ENCODE measurements at regions not wholly inside any gene's neighbourhood (a gene's known extent, or its start where the extent isn't known, plus 50 kb on each side); places are given as distances from the start of the nearest gene placed in this dataset.

DNA sequence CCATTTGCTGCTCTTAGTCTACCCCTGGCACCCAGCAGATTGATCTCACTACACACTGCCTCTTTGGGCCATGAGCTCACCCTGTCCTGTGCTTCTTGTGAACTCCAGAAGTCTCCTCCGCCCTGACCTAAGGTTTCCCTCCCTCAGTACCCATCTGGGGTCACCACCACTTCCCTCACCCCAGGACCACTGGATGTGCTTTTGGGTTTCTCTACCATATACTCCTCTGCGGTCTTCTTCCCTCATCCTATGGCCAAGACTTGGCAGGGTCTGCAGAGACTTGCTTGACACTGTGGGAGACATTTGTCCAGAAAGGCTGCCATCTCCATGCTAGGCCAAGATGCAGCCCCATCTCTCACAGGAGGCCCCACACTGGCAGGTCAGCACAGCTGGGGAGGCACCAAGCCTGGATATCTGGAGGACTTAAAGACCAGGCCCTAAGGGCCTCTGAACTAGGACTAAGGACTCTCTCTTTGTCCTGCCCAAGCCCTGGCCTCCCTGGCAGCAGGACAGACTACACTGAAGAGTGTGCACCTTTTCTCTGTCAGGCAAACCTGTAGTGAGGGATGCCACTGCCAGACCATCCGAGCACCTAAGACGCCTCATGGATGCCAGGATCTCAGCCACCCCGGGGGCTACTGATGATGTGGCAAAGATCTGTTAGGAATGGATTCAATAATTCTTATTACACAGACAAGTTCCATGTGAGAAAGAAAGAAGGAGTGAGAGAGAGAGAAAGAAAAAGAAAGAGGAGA lies 134.6 kb downstream of the ZNF467 start:
- TF ChIP-seq, protein P1, sequence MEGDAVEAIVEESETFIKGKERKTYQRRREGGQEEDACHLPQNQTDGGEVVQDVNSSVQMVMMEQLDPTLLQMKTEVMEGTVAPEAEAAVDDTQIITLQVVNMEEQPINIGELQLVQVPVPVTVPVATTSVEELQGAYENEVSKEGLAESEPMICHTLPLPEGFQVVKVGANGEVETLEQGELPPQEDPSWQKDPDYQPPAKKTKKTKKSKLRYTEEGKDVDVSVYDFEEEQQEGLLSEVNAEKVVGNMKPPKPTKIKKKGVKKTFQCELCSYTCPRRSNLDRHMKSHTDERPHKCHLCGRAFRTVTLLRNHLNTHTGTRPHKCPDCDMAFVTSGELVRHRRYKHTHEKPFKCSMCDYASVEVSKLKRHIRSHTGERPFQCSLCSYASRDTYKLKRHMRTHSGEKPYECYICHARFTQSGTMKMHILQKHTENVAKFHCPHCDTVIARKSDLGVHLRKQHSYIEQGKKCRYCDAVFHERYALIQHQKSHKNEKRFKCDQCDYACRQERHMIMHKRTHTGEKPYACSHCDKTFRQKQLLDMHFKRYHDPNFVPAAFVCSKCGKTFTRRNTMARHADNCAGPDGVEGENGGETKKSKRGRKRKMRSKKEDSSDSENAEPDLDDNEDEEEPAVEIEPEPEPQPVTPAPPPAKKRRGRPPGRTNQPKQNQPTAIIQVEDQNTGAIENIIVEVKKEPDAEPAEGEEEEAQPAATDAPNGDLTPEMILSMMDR (IDR thresholded peaks at IDR 0.05), result no peak
- H3K27me3 ChIP-seq (ENCODE audit: control insufficient read depth in 2 of 2, insufficient read depth in 2 of 2, low read length in 2 of 2), result no peaks in the 10 kb centered on the region
- H3K4me1 Mint-ChIP-seq, result no peaks in the 10 kb centered on the region
- peaks cover 7 to 10% (median 9%) of the 10 kb centered on the region in 3 donors for H3K27me3 Mint-ChIP-seq (ENCODE audit: low read depth in 3 of 3)
- H3K4me1 ChIP-seq (ENCODE audit: control insufficient read depth in 1 of 2, insufficient read depth in 2 of 2, low read length in 2 of 2), result no peaks in the 10 kb centered on the region
- H2AFZ ChIP-seq (ENCODE audit: insufficient read depth, low read depth, low read length, poor library complexity, severe bottlenecking), result no peak overlapping the region
- intact Hi-C loops (cut with micrococcal nuclease), result no loop called here
- DNase-seq, result no peak
- H3K36me3 ChIP-seq (replicated peaks in 1 of 2; ENCODE audit: control insufficient read depth in 1 of 2, insufficient read depth in 2 of 2, low read length in 2 of 2), result no peaks in the 10 kb centered on the region
- H3K36me3 Mint-ChIP-seq, result no peaks in the 10 kb centered on the region
- H3K27ac ChIP-seq (ENCODE audit: low read depth in 1 of 2, low read length in 2 of 2), result no peak overlapping the region
- H3K9me3 Mint-ChIP-seq, result peaks cover 0 to 3% (median 0%) of the 10 kb centered on the region in 7 donors
- no peak overlapping the region for H3K9ac ChIP-seq (ENCODE audit: insufficient read depth, low read length, poor library complexity, severe bottlenecking)
- WGBS (ENCODE audit: insufficient coverage), result 100% methylated on average over 2 of the region's 5 CpGs
- H3K9me3 ChIP-seq (replicated peaks in 1 of 2; ENCODE audit: control insufficient read depth in 1 of 2, insufficient read depth in 1 of 2, low read length in 2 of 2), result no peaks in the 10 kb centered on the region
- no peak overlapping the region for H3K4me3 Mint-ChIP-seq
- H4K20me1 ChIP-seq (ENCODE audit: insufficient read depth, low read length), result no peaks in the 10 kb centered on the region
- no peak overlapping the region for H3K4me2 ChIP-seq (replicated peaks; ENCODE audit: extremely low read depth, low read length, poor library complexity, severe bottlenecking)
- no peaks in the 10 kb centered on the region for H3K79me2 ChIP-seq (ENCODE audit: insufficient read depth, low read length)
- no peak overlapping the region for H3K27ac Mint-ChIP-seq
- H3K4me3 ChIP-seq (replicated peaks in 1 of 3; ENCODE audit: low read depth in 2 of 3, low read length in 3 of 3), result no peak overlapping the region

DNA sequence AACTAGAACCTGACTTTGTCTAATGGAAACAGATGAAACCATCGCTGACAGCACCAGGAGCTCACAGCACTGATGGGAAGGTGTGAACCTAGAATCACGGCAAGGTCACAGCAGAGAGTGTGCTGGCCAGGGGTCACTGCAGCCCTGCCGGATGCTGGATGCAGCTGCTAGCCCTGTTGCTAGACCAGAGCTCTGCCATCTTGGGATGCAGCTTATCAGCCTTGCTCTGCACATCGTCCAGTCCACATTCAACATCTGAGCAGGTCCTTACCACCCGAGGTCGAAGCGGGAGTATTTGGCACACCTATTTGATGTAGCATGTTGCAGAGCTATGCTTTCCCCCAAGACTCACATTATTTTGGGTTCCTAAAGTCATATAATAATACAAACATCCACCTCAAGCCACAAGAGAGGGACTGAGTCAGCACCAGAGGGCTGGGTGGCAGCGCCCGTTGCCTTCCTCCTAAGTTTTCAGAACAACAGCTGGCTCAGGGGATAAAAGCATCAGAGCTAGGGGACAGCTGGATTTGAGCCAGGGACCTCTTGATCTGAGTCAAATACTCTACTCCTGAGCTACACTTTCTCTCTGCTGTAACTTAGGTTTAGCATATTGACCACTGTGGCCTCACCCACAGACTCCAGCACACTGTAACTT lies 135.3 kb downstream of the ZNF467 start:
- no peak for DNase-seq
- H3K4me2 ChIP-seq (replicated peaks; ENCODE audit: extremely low read depth, low read length, poor library complexity, severe bottlenecking), result no peak overlapping the region
- Mint-ChIP-seq H3K4me3 (no peak overlapping the region), H3K9me3 (peaks cover 0 to 3% (median 0%) of the 10 kb centered on the region in 7 donors), H3K27ac (no peak overlapping the region), H3K4me1 (no peaks in the 10 kb centered on the region), H3K27me3 (ENCODE audit: low read depth in 3 of 3) (peaks cover 7 to 10% (median 9%) of the 10 kb centered on the region in 3 donors), H3K36me3 (no peaks in the 10 kb centered on the region)
- 90% methylated on average over 7 of the region's 9 CpGs for WGBS (ENCODE audit: insufficient coverage)
- H2AFZ ChIP-seq (ENCODE audit: insufficient read depth, low read depth, low read length, poor library complexity, severe bottlenecking), result no peak overlapping the region
- H3K9ac ChIP-seq (ENCODE audit: insufficient read depth, low read length, poor library complexity, severe bottlenecking), result no peak overlapping the region
- H3K27me3 ChIP-seq (ENCODE audit: control insufficient read depth in 2 of 2, insufficient read depth in 2 of 2, low read length in 2 of 2), result no peaks in the 10 kb centered on the region
- no peaks in the 10 kb centered on the region for H3K4me1 ChIP-seq (ENCODE audit: control insufficient read depth in 1 of 2, insufficient read depth in 2 of 2, low read length in 2 of 2)
- H3K4me3 ChIP-seq (replicated peaks in 1 of 3; ENCODE audit: low read depth in 2 of 3, low read length in 3 of 3), result no peak overlapping the region
- intact Hi-C loops (cut with micrococcal nuclease), result no loop called here
- TF ChIP-seq, protein P1 (IDR thresholded peaks at IDR 0.05), result no peak
- no peak overlapping the region for H3K27ac ChIP-seq (ENCODE audit: low read depth in 1 of 2, low read length in 2 of 2)
- no peaks in the 10 kb centered on the region for H3K9me3 ChIP-seq (replicated peaks in 1 of 2; ENCODE audit: control insufficient read depth in 1 of 2, insufficient read depth in 1 of 2, low read length in 2 of 2)
- H3K79me2 ChIP-seq (ENCODE audit: insufficient read depth, low read length), result no peaks in the 10 kb centered on the region
- H3K36me3 ChIP-seq (replicated peaks in 1 of 2; ENCODE audit: control insufficient read depth in 1 of 2, insufficient read depth in 2 of 2, low read length in 2 of 2), result no peaks in the 10 kb centered on the region
- H4K20me1 ChIP-seq (ENCODE audit: insufficient read depth, low read length), result no peaks in the 10 kb centered on the region

Measured in CD14-positive monocyte (primary cell).